Activated CD8-positive, alpha-beta memory T cell treated with anti-CD3 and anti-CD28 coated beads for 1 hour (primary cell): ENCODE measurements at regions not wholly inside any gene's neighbourhood (a gene's known extent, or its start where the extent isn't known, plus 50 kb on each side); places are given as distances from the start of the nearest gene placed in this dataset.

ENCODE experiments used
- DNase-seq, 2 donors: peaks; one replicate each; pipeline ENCODE4 v3.0.0-alpha.2; 2020; ENCODE audit warnings: low read depth in 1 of 2; ENCODE audit errors: extremely low read depth in 1 of 2

GRCh38 chr17:6938637-6939036 lies 57.2 kb upstream of the ALOX12 start:
- DNase-seq, result no peak

GRCh38 chr17:6940186-6940649 lies 55.6 kb upstream of the ALOX12 start:
- DNase-seq, result no peak

GRCh38 chr17:6941989-6942388 lies 53.9 kb upstream of the ALOX12 start:
- no peak for DNase-seq

- no peak for DNase-seq
Observed at GRCh38 chr17:6943406-6943805, 52.4 kb upstream of the ALOX12 start.
